Mucosa of descending colon (tissue), 3 donors: ENCODE measurements at regions not wholly inside any gene's neighbourhood (a gene's known extent, or its start where the extent isn't known, plus 50 kb on each side); places are given as distances from the start of the nearest gene placed in this dataset.

Experiments used
- ATAC-seq: fragments of 200-7000 bp; cut with Tn5 transposase; one replicate; pipeline ENCODE4 v1.9.1; 2020; ENCODE audit warnings: mild to moderate bottlenecking, moderate library complexity
- DNase-seq, 3 donors: peaks; one replicate each; pipeline ENCODE4 v3.0.0-alpha.2; 2020
- H3K36me3 ChIP-seq: fragments of 200-600 bp; one replicate; pipeline ENCODE4 v1.8.0; 2021; ENCODE audit warnings: low read depth, mild to moderate bottlenecking
- H3K4me1 ChIP-seq: fragments of 200-600 bp; one replicate; pipeline ENCODE4 v1.8.0; 2021; ENCODE audit warnings: low read depth, mild to moderate bottlenecking
- H3K4me3 ChIP-seq: fragments of 200-600 bp; one replicate; pipeline ENCODE4 v1.8.0; 2021; ENCODE audit warnings: mild to moderate bottlenecking
- H3K9me3 ChIP-seq: fragments of 200-600 bp; one replicate; pipeline ENCODE4 v1.8.0; 2021; ENCODE audit warnings: mild to moderate bottlenecking
- intact Hi-C, 2 donors: fragments of 100-400 bp; cut with DNase I in 1 of 2; cut with micrococcal nuclease in 1 of 2; formaldehyde crosslinking; loops; one replicate each; pipeline versions ENCODE4 v1.11.0 to v1.11.1; 2022; cut with DNase I, micrococcal nuclease
- TF ChIP-seq, protein P1 (sequence below): fragments of 200-600 bp; IDR thresholded peaks from one replicate; pipeline ENCODE4 v1.8.0; 2022; ENCODE audit warnings: antibody characterized with exemption, mild to moderate bottlenecking
- donor health status: DM: no; HTN: no; CAD: no; lungs with moderate emphysema.
- donor health status: DM: no; HTN: no; CAD: no.
- donor health status: DM: no; HTN: yes; CAD: no.

- no peaks in the 10 kb centered on the region for H3K36me3 ChIP-seq
- no peak overlapping the region for H3K4me3 ChIP-seq
- intact Hi-C loops = no loop called here
- TF ChIP-seq, protein P1, sequence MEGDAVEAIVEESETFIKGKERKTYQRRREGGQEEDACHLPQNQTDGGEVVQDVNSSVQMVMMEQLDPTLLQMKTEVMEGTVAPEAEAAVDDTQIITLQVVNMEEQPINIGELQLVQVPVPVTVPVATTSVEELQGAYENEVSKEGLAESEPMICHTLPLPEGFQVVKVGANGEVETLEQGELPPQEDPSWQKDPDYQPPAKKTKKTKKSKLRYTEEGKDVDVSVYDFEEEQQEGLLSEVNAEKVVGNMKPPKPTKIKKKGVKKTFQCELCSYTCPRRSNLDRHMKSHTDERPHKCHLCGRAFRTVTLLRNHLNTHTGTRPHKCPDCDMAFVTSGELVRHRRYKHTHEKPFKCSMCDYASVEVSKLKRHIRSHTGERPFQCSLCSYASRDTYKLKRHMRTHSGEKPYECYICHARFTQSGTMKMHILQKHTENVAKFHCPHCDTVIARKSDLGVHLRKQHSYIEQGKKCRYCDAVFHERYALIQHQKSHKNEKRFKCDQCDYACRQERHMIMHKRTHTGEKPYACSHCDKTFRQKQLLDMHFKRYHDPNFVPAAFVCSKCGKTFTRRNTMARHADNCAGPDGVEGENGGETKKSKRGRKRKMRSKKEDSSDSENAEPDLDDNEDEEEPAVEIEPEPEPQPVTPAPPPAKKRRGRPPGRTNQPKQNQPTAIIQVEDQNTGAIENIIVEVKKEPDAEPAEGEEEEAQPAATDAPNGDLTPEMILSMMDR = peak; percentile 32
- no peaks in the 10 kb centered on the region for H3K9me3 ChIP-seq
- no peaks in the 10 kb centered on the region for H3K4me1 ChIP-seq
- ATAC-seq (peak; percentile 45), DNase-seq (peak in 1 of 3 donors; percentile 60)
These were observed 58.8 kb upstream of the AKR1E2 start for GRCh38 chr10:4767033-4767814.

DNA sequence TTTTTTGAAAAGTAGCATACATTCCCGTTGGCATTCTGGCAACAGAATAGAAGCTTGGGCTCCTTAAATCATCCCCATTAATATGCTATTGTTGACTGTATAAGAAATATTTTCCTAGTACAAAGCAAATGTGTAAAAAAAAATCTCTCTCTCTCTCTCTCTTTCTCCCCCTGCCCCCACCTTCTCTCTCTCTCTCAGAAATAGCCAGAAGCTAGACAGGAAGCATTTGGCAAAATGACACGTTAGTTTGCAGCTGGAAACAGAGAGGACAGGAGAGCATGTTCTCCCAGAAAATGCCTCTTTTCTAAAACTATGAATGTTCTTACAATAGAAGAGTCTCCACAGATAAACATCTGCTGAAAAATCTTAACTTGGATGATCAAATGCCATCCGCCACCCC, 59.6 kb upstream of the AKR1E2 start:
- TF ChIP-seq, protein P1 = no peak
- Histone ChIP-seq H3K4me1 (no peaks in the 10 kb centered on the region), H3K36me3 (no peaks in the 10 kb centered on the region), H3K9me3 (no peaks in the 10 kb centered on the region), H3K4me3 (no peak overlapping the region)
- intact Hi-C loops = no loop called here
- DNase-seq (no peak), ATAC-seq (no peak)

DNA sequence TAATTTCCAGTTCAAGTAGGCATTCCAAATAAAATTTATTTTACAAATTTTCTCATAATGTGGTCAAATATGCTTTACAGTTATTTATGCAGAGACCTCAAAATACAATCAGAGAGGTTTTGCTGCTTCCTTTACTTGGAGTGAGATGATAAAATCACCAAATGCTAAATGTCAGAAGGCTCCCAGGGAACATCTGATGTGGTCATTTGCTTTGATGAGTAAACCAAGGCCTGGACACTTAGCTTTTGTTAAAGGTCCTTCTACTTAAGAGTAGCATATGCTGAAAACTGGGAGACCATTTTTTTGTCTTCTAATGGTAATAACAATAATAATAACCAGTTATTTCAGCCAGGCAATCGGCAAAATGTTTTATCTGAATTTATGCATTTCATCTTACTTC, 60.6 kb upstream of the AKR1E2 start:
- intact Hi-C loops = no loop called here
- Histone ChIP-seq H3K4me1 (no peaks in the 10 kb centered on the region), H3K36me3 (no peaks in the 10 kb centered on the region), H3K9me3 (no peaks in the 10 kb centered on the region), H3K4me3 (no peak overlapping the region)
- DNase-seq = no peak
- TF ChIP-seq, protein P1 = no peak
- ATAC-seq = no peak

GRCh38 chr10:4763960-4764428, 62.0 kb upstream of the AKR1E2 start:
- no peak overlapping the region for H3K4me3 ChIP-seq
- ATAC-seq (no peak), DNase-seq (no peak)
- intact Hi-C loops = no loop called here
- no peaks in the 10 kb centered on the region for H3K4me1 ChIP-seq
- TF ChIP-seq, protein P1 = no peak
- no peaks in the 10 kb centered on the region for H3K36me3 ChIP-seq
- no peaks in the 10 kb centered on the region for H3K9me3 ChIP-seq

- TF ChIP-seq, protein P1 = no peak
- no peak for ATAC-seq
- no peak for DNase-seq
- no peak overlapping the region for H3K4me3 ChIP-seq
- no peaks in the 10 kb centered on the region for H3K4me1 ChIP-seq
- H3K36me3 ChIP-seq = no peaks in the 10 kb centered on the region
- intact Hi-C loops = no loop called here
- H3K9me3 ChIP-seq = no peaks in the 10 kb centered on the region
These were observed 62.5 kb upstream of the AKR1E2 start for GRCh38 chr10:4763513-4763912.
